ENCODE measurements at regions not wholly inside any gene's neighbourhood (a gene's known extent, or its start where the extent isn't known, plus 50 kb on each side); places are given as distances from the start of the nearest gene placed in this dataset.

GRCh38 chr7:18216270-18216669 is 188.6 kb upstream of the PRPS1L1 start:
- Histone ChIP-seq H3K23ac (ENCODE audit: low read depth, low read length) (no peak overlapping the region), H3K36me3 (ENCODE audit: control insufficient read depth, insufficient read depth, low read length) (no peaks in the 10 kb centered on the region), H3K79me1 (ENCODE audit: low read depth in 1 of 2, low read length in 2 of 2) (no peaks in the 10 kb centered on the region), H3K56ac (ENCODE audit: extremely low read depth, insufficient read depth, low read length) (no peak overlapping the region), H2AK9ac (replicated peaks; ENCODE audit: low read depth, low read length, poor library complexity) (no peak overlapping the region), H2BK120ac (ENCODE audit: low read depth, low read length) (no peak overlapping the region), H3K27ac (ENCODE audit: insufficient read depth, low read length) (no peak overlapping the region), H4K5ac (ENCODE audit: low read depth, low read length) (no peak overlapping the region), H3K18ac (ENCODE audit: low read depth, low read length) (no peak overlapping the region), H3K4ac (ENCODE audit: low read depth, low read length) (no peak overlapping the region), H3K9me1 (ENCODE audit: insufficient read depth, low read length) (no peaks in the 10 kb centered on the region), H3K4me1 (ENCODE audit: control insufficient read depth, insufficient read depth, low read length) (no peaks in the 10 kb centered on the region), H4K91ac (ENCODE audit: insufficient read depth, low read depth, low read length) (no peak overlapping the region), H4K20me1 (ENCODE audit: insufficient read depth, low read length) (no peaks in the 10 kb centered on the region), H3K9ac (ENCODE audit: low read depth, low read length) (no peak overlapping the region), H4K8ac (ENCODE audit: low read depth in 2 of 2, low read length in 2 of 2) (no peak overlapping the region), H2BK20ac (ENCODE audit: low read depth, low read length) (no peak overlapping the region), H2BK15ac (ENCODE audit: low read depth, low read length) (no peak overlapping the region), H2AFZ (replicated peaks; ENCODE audit: low read length, poor library complexity) (no peak overlapping the region), H2AK5ac (ENCODE audit: low read depth, low read length) (no peak overlapping the region), H3K27me3 (ENCODE audit: control insufficient read depth, insufficient read depth, low read length) (no peaks in the 10 kb centered on the region; the same call in 1 of the 2 replicates), H3K9me3 (ENCODE audit: control insufficient read depth, insufficient read depth, low read length) (no peaks in the 10 kb centered on the region), H3K14ac (replicated peaks; ENCODE audit: low read depth, low read length) (no peak overlapping the region), H2BK5ac (ENCODE audit: low read depth, low read length, poor library complexity, severe bottlenecking) (no peak overlapping the region), H3K4me3 (ENCODE audit: insufficient read depth, low read depth, low read length) (no peak overlapping the region), H3K4me2 (ENCODE audit: low read depth, low read length) (no peak overlapping the region)
- no CpG with 5 or more reads among the region's 2 CpGs for WGBS, 2 experiments (ENCODE audit: extremely low coverage in 2 of 2, insufficient read length in 1 of 2)
- DNase-seq (no peak), ATAC-seq (ENCODE audit: low read depth) (no peak)
- ChIA-PET CTCF (no interaction called here), POLR2A (ENCODE audit: unreplicated experiment) (no interaction called here)
- intact Hi-C loops (cut with micrococcal nuclease) (no loop called here), dilution Hi-C loops (cut with HindIII; ENCODE audit: low sequenced_read_pairs, unreplicated experiment) (no loop called here), in situ Hi-C loops (cut with MboI; ENCODE audit: low sequenced_read_pairs) (no loop called here)
- BruUV-seq (replicated peaks), result no TSS peak
- TF ChIP-seq MXI1 (IDR thresholded peaks at IDR 0.05; ENCODE audit: borderline replicate concordance, low read depth, low read length) (no peak), RCOR1 (IDR thresholded peaks at IDR 0.05; ENCODE audit: insufficient replicate concordance, low read length) (no peak), BHLHE40 (IDR thresholded peaks at IDR 0.05; ENCODE audit: low read depth, low read length) (no peak), CTCF (conservative IDR thresholded peaks at IDR 0.05; ENCODE audit: low read depth, low read length) (no peak), MAFK (IDR thresholded peaks at IDR 0.05; ENCODE audit: low read depth, low read length) (no peak), MAZ (IDR thresholded peaks at IDR 0.05; ENCODE audit: borderline replicate concordance, low read depth, low read length) (no peak), RFX5 (IDR thresholded peaks at IDR 0.05; ENCODE audit: low read depth, low read length) (no peak), RAD21 (IDR thresholded peaks at IDR 0.05; ENCODE audit: low read length) (no peak), CHD1 (IDR thresholded peaks at IDR 0.05; ENCODE audit: low read depth, low read length) (no peak), CEBPB (IDR thresholded peaks at IDR 0.05; ENCODE audit: low read depth, low read length) (no peak), ELK1 (IDR thresholded peaks at IDR 0.05; ENCODE audit: borderline replicate concordance, low read depth, low read length) (no peak), SMC3 (IDR thresholded peaks at IDR 0.05; ENCODE audit: low read depth, low read length) (no peak), USF2 (IDR thresholded peaks at IDR 0.05; ENCODE audit: low read depth, low read length) (no peak), POLR2A (IDR thresholded peaks at IDR 0.05; ENCODE audit: low read depth, low read length) (no peak), NFE2L2 (IDR thresholded peaks at IDR 0.05; ENCODE audit: low read depth, low read length) (no peak), FOS (IDR thresholded peaks at IDR 0.05; ENCODE audit: low read depth, low read length) (no peak)

Measured in IMR-90 (cell line).